Mucosa of descending colon (tissue), 3 donors: ENCODE measurements at regions not wholly inside any gene's neighbourhood (a gene's known extent, or its start where the extent isn't known, plus 50 kb on each side); places are given as distances from the start of the nearest gene placed in this dataset.
"Not testable (repeated sequence)": the region's sequence is repeated elsewhere in the genome, so short reads cannot be mapped to it uniquely, and the experiment has no call there.

Experiments used
- ATAC-seq: fragments of 200-7000 bp; cut with Tn5 transposase; one replicate; pipeline ENCODE4 v1.9.1; 2020; ENCODE audit warnings: mild to moderate bottlenecking, moderate library complexity
- DNase-seq, 3 donors: peaks; one replicate each; pipeline ENCODE4 v3.0.0-alpha.2; 2020
- H3K36me3 ChIP-seq: fragments of 200-600 bp; one replicate; pipeline ENCODE4 v1.8.0; 2021; ENCODE audit warnings: low read depth, mild to moderate bottlenecking
- H3K4me1 ChIP-seq: fragments of 200-600 bp; one replicate; pipeline ENCODE4 v1.8.0; 2021; ENCODE audit warnings: low read depth, mild to moderate bottlenecking
- H3K4me3 ChIP-seq: fragments of 200-600 bp; one replicate; pipeline ENCODE4 v1.8.0; 2021; ENCODE audit warnings: mild to moderate bottlenecking
- H3K9me3 ChIP-seq: fragments of 200-600 bp; one replicate; pipeline ENCODE4 v1.8.0; 2021; ENCODE audit warnings: mild to moderate bottlenecking
- CTCF ChIP-seq: fragments of 200-600 bp; IDR thresholded peaks from one replicate; pipeline ENCODE4 v1.8.0; 2022; ENCODE audit warnings: antibody characterized with exemption, mild to moderate bottlenecking
- intact Hi-C, 2 donors: fragments of 100-400 bp; cut with DNase I in 1 of 2; cut with micrococcal nuclease in 1 of 2; formaldehyde crosslinking; loops; one replicate each; pipeline versions ENCODE4 v1.11.0 to v1.11.1; 2022; cut with DNase I, micrococcal nuclease
- donor health status: DM: no; HTN: no; CAD: no; lungs with moderate emphysema.
- donor health status: DM: no; HTN: no; CAD: no.
- donor health status: DM: no; HTN: yes; CAD: no.

GRCh38 chr11:92050305-92050704 lies 174.3 kb upstream of the FAT3 start:
- intact Hi-C loops = no loop called here
- no peaks in the 10 kb centered on the region for H3K4me1 ChIP-seq
- no peak for TF ChIP-seq CTCF
- DNase-seq (no peak), ATAC-seq (no peak)
- no peak overlapping the region for H3K4me3 ChIP-seq
- H3K9me3 ChIP-seq = no peaks in the 10 kb centered on the region
- no peaks in the 10 kb centered on the region for H3K36me3 ChIP-seq

GRCh38 chr11:92048415-92048814 lies 176.2 kb upstream of the FAT3 start:
- DNase-seq (no peak), ATAC-seq (no peak)
- Histone ChIP-seq H3K4me1 (no peaks in the 10 kb centered on the region), H3K36me3 (no peaks in the 10 kb centered on the region), H3K4me3 (no peak overlapping the region), H3K9me3 (no peaks in the 10 kb centered on the region)
- TF ChIP-seq CTCF = no peak
- intact Hi-C loops = no loop called here

- TF ChIP-seq CTCF = no peak
- ATAC-seq (no peak), DNase-seq (no peak)
- Histone ChIP-seq H3K4me1 (no peaks in the 10 kb centered on the region), H3K9me3 (no peaks in the 10 kb centered on the region), H3K36me3 (no peaks in the 10 kb centered on the region), H3K4me3 (no peak overlapping the region)
- intact Hi-C loops = no loop called here
Measured at GRCh38 chr11:92046103-92046502, 178.5 kb upstream of the FAT3 start.

- ATAC-seq (no peak), DNase-seq (no peak)
- H3K4me1 ChIP-seq = no peaks in the 10 kb centered on the region
- H3K36me3 ChIP-seq = no peaks in the 10 kb centered on the region
- no peak overlapping the region for H3K4me3 ChIP-seq
- no peaks in the 10 kb centered on the region for H3K9me3 ChIP-seq
- intact Hi-C loops = no loop called here
- no peak for TF ChIP-seq CTCF
Measured at GRCh38 chr11:92045301-92045700, 179.3 kb upstream of the FAT3 start.

- TF ChIP-seq CTCF = no peak
- DNase-seq (no peak), ATAC-seq (no peak)
- intact Hi-C loops = no loop called here
- no peaks in the 10 kb centered on the region for H3K4me1 ChIP-seq
- H3K36me3 ChIP-seq = no peaks in the 10 kb centered on the region
- no peak overlapping the region for H3K4me3 ChIP-seq
- H3K9me3 ChIP-seq = no peaks in the 10 kb centered on the region
Measured at GRCh38 chr11:92035488-92035887, 189.1 kb upstream of the FAT3 start.

- H3K36me3 ChIP-seq, H3K4me3 ChIP-seq, H3K9me3 ChIP-seq, H3K4me1 ChIP-seq, DNase-seq, ATAC-seq, intact Hi-C loops: not testable (repeated sequence)
Measured at GRCh38 chr11:92027136-92027535, 197.5 kb upstream of the FAT3 start.
